HT1080 (cell line): ENCODE measurements at regions not wholly inside any gene's neighbourhood (a gene's known extent, or its start where the extent isn't known, plus 50 kb on each side); places are given as distances from the start of the nearest gene placed in this dataset.
A peak's percentile ranks its signal among the peaks of the same experiment; 100 is the strongest.

Experiments used
- DNase-seq: peaks from one replicate; pipeline ENCODE4 v3.0.0-alpha.2; 2015; ENCODE audit warnings: low read depth

GRCh38 chr12:105951732-105952131 lies 187.0 kb downstream of the NUAK1 start:
- no peak for DNase-seq

DNA sequence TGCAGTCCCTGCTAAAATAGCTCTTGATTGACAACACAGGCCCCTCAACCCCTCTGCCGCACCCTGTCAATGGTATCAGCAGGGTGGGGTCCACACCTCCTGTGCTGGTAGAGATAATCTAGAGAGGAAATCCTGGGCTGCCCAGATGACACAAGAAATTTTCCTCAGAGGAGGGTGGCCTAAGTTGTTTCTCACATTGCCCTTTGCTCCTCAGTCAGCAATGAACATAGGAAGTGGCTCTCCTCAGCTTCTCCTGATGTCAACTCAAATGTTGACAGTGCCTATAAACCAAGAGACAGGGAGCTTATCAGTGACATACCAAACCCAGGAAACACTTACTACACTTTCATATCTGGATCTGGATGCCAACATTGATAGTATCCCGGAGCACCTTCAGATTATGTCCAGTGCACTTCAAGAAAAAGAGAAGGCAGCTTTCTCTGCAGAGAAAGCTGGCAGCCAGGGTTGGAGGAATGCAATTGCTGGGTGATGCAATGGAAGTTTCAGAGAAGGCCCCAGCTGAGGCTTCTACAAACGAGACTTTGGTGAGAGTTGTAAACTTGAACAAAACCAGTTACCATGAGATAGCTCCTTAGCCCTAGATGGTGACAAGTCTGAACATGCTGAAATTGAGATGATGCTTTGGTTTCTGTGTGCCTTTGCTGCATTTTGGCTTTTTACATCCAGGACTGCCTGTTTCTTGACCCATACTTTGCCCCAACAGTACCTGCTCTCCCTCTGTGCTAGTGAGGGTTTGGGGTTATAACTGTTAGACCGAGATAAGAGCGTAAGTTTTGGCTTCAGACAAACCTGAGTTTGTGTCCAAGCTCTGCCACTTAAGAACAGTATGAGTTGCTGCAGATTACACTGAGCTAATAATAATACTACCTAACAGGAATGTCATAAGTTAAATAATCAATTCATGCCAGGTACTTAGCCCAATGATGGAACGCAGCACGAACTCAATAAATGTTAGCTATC lies 183.5 kb downstream of the NUAK1 start:
- no peak for DNase-seq

DNA sequence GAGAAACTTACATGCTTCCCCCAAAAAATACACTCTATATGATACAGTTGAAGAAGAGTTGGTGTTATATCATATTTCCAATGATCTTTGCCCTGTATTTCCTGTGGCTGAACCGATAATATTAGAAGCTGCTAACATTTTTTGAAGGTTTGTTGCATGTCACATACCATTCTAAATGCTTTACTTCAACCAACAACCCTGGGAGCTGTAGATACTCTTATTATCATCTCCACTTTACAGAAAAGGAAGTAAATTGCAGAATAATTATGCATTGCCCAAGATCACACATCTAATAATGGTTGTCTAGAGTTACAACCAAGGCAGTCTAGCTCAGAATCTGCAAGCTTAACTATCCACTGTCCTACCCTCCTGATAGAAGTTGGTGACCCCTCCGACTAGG lies 182.8 kb downstream of the NUAK1 start:
- DNase-seq: no peak

DNA sequence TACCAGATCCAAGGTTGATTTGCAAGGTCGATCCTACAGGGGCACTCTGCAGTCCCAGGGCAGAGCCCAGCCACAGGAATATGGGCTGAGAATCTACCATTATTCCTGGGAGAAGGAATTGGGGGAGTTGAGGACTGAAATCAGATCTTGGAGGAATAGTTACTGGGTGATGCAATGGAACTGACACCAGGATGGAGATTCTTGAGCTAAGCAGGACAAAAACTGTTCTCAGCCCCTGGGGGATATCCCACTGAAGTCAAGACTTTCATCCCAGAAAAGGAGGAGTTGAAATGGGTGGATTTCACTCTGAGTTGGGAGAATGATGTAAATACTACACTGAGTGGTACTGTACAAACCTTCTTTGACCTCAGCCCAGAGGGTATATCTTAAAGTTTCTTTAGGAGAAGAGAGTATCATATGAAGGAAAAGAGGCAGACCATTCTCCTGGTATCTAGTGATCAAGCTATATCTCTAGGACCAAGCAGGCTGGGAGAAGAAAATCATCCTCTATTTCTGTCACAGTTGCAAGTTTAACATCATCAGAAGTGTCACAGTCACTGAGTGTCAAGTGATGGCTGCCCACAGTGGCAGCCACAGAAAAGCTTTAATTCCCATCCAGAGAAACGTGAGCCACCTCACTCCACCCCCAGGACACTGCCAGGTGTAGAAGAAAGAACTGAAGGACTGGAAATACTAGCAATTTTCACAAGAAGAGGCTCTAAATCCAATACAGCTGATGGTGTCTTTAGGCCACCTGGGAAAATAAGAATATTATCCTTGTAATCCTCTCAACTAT lies 181.9 kb downstream of the NUAK1 start:
- DNase-seq: no peak

GRCh38 chr12:105960319-105961083 lies 178.3 kb downstream of the NUAK1 start:
- peak; percentile 10 for DNase-seq

- DNase-seq: no peak
These were observed 176.7 kb downstream of the NUAK1 start for GRCh38 chr12:105961821-105962671.

DNA sequence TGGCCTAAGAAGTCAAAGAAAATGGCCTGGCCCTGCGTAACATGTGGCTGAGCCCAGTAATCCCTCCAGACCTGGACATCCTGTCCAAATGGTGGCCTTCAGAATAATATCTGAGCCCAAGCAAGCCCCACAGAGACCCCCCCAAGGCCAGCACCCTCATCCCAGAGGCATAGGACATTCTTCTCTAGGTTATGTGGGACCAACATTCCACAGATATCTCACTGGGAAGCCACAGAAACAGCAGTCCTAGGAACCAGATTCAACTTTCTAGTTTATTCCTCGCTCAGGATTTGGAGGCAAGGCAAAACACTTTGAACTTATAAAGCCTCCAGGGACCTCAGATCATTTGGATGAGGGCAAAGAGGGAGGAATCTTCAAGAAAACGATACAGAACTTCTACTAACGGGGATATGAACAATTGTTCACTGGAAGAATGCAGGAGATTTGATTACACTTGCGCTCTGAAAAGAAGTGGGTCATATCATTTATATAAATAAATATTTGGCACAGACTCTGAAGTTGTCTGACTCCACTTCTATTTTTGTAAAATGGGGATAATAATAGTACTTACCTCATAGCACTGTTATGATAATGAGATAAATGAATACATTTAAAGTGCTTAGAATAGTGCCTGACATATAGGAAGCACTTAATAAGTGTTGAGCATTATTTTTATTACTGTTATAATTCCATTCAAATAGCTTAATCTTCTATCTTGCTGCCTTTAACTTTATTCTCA lies 171.5 kb downstream of the NUAK1 start:
- no peak for DNase-seq

- DNase-seq: no peak
These were observed 170.7 kb downstream of the NUAK1 start for GRCh38 chr12:105968025-105968424.

- DNase-seq: no peak
These were observed 167.9 kb downstream of the NUAK1 start for GRCh38 chr12:105970885-105971284.

DNA sequence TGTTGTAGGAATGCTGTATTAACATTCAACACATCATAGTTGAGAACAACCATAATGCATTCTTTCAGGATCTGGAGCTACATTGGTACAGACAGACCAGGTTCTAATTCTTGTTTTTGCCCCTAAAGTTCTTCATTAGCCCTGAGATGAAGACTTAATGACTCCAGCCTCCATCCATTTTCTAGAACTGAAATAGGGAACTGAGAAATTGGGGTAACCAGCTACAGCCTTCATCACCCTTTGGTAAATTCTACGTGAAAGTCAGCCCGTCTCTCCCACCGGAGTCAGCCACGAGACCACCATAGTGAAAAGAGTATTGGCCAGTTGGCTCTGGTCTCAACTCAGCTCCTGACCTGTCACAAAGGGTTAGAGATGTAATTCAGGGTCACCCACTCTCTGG lies 164.0 kb downstream of the NUAK1 start:
- no peak for DNase-seq

GRCh38 chr12:105975351-105975750 lies 163.4 kb downstream of the NUAK1 start:
- DNase-seq: no peak

GRCh38 chr12:105977236-105977635 lies 161.5 kb downstream of the NUAK1 start:
- no peak for DNase-seq

DNA sequence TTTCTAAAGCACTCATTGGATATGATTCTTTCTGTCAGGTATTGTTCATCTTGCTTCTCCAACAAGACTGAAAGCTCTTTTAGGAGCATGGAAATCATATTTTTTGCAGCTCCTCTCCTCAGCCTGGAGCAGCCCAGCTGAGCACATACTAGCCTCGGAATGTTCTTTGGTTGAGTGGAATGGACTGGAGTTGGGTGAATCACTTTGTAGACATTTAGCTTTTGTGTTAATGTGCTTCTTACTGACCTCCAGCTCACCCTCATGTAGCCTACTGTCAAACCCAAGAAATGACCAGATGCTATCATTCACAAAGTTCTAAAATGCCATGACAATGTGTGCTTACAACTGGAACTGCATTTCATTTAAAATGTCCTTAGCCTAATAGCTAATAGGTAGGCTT lies 161.1 kb downstream of the NUAK1 start:
- peak; percentile 40 for DNase-seq

DNA sequence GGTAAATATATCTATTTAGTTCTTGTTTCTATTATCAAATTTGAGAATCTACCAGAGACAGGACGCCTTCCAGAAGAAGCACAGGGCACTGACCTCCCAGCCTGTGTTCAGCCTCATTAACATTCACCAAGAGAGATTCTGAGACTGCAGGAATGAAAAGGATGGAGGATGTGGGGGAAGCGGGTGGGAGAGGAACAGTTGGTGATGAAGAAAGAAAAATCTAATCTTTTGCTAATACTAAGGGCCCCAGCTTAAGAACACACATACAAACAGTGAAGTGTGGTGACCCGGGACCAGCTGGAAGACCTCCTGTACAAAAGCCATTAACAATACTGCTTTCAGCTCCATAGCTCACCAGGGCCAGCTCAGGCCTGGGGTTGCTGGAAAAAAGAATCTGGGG lies 160.5 kb downstream of the NUAK1 start:
- no peak for DNase-seq

DNA sequence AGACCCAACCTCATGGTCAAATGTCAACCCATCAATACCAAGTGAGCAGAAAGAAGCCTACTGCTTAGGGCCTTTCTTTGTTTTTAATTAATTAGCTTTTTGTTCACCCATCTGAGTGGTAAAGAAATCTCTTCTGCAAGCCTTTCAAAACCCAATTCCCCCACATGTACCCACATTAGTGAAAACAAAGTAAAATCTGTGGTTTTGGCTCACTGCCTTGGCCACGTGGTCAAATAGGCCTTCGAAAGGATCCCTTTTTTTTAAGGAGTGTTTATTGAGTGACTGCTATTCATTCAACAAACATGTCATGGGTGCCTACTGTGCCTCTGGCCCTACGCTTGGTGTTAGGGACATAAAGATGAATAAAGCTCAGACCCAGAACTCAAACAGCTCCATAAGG lies 160.1 kb downstream of the NUAK1 start:
- no peak for DNase-seq

DNA sequence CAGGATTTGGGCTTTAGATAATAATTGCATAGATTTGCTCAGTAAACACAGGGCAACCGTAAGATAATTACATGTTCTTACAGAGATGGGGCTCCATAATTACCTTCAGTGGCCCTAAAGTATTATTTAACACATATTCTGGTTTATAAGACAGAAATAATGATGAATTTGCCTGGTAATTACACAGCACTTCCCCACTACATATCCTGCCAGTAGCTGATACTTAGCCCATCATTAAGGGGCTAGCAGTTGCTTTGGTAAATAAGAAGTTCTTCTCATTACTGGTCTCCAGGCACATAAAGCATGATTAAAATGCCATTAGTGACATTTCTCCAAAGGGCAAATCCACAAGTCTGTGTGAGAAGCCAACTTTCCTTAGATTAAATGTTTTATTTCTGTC lies 158.7 kb downstream of the NUAK1 start:
- no peak for DNase-seq

DNA sequence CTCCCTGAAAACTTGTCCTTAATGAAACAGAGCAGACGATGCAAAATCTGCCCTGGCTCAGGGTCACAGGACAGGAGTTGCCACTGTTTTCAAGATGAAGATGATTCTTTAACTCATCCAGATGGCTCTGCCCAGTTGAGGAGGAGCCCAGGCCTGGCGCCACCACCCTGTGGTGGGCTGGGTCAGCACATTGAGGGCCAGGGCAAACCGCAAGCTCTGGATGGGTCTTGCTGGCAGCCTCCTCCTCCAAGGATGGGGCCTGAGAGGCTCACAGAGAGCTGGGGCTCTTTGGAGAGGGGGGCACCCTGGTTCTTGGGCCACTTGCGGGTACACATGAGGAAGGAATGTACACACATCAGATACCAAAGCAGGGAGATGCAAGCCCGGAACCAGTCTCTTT lies 158.2 kb downstream of the NUAK1 start:
- no peak for DNase-seq

DNA sequence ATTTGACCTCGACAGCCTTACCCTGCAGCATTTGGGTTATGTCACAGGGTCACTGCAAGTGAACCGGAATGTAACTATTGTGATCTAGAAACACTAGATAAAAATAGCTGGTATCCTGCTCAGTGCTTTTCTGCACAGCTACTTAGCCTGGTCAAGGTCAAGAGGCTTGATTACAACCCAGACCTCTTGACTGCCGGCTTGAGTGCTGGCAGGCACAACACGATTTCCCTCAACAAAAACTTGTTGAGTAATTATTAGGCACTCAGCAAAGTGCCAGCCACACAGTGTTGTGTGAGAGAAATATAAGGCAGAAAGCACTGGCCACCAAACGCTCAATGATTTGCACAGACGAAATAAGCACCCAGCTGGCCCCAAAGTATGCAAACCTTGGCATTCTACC lies 156.7 kb downstream of the NUAK1 start:
- no peak for DNase-seq

DNA sequence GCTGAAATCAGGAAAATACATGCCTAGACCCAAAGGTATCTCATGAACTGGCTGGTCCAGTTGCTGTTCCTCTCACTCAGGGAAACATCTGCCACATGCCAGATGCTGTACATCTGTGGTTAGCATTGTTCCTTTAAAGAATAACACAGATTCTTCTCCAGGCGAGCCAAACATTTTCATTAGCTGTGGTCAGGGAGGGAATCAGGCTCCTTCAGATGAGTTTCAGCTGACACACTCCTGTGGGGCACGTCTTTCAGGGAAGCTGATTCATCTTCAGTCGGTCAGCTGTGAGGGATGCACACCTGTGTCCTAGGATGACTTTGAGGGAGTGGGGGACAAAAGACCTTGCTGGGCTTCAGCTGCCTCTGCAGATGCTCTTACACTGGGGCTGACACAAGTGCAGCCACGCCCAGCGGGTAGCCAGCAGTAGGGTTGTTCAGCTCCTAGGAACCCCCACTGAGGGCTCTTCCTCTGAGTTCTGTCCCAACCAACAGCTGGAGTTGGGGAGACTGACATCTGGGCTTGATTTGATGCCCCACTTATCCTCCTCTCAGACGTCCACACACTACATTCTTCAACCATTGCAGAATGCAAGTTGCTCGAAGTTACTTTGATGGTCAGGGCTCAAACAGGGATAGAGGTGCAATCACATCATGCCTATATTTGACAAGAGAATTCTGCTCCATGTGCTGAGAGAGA lies 155.0 kb downstream of the NUAK1 start:
- DNase-seq: peak; percentile 63
